Breast epithelium (tissue), 4 donors: ENCODE measurements at regions not wholly inside any gene's neighbourhood (a gene's known extent, or its start where the extent isn't known, plus 50 kb on each side); places are given as distances from the start of the nearest gene placed in this dataset.

ENCODE experiments used
- DNase-seq, 2 donors: peaks; one replicate each; pipeline ENCODE4 v3.0.0-alpha.2; 2019; ENCODE audit warnings: low spot score in 2 of 2
- H3K27ac ChIP-seq, 2 donors: fragments of 200-600 bp; sonication (generic) in 1 of 2; one replicate each; pipeline ENCODE4 v1.5.1; 2016 to 2019; ENCODE audit warnings: mild to moderate bottlenecking in 1 of 2
- H3K27me3 ChIP-seq, 2 donors: fragments of 200-600 bp; sonication (generic) in 1 of 2; one replicate each; pipeline versions ENCODE4 v1.5.1 to v1.6.0; 2017 to 2019; ENCODE audit warnings: control low read depth in 1 of 2, mild to moderate bottlenecking in 1 of 2
- H3K36me3 ChIP-seq: fragments of 200-600 bp; one replicate; pipeline ENCODE4 v1.5.1; 2019
- H3K4me1 ChIP-seq, 2 donors: fragments of 200-600 bp; sonication (generic); one replicate each; pipeline ENCODE4 v1.5.1; 2016 to 2019; ENCODE audit warnings: control low read depth in 1 of 2
- H3K4me3 ChIP-seq, 3 donors: fragments of 200-600 bp; sonication (generic); 1 replicate in 2 of 3; 2 replicates in 1 of 3; pipeline ENCODE4 v1.5.1; 2016 to 2019; ENCODE audit warnings: mild to moderate bottlenecking in 3 of 3, moderate library complexity in 2 of 3
- H3K9me3 ChIP-seq, 2 donors: fragments of 200-600 bp; sonication (generic) in 1 of 2; one replicate each; pipeline ENCODE4 v1.5.1; 2016 to 2019; ENCODE audit warnings: control low read depth in 1 of 2
- CTCF ChIP-seq, 3 donors: fragments of 450-650 bp; IDR thresholded peaks; one replicate each; pipeline ENCODE4 v1.5.1; 2016 to 2017; ENCODE audit warnings: antibody characterized with exemption in 3 of 3, mild to moderate bottlenecking in 3 of 3, moderate library complexity in 3 of 3
- POLR2A ChIP-seq: fragments of 450-650 bp; IDR thresholded peaks from one replicate; pipeline ENCODE4 v1.6.1; 2016; ENCODE audit warnings: antibody characterized with exemption, mild to moderate bottlenecking, moderate library complexity
- POLR2AphosphoS5 ChIP-seq, 3 donors: sonication (generic); formaldehyde crosslinking; IDR thresholded peaks; one replicate each; pipeline ENCODE4 v1.6.1; 2017; ENCODE audit warnings: antibody characterized with exemption in 3 of 3
- intact Hi-C: fragments of 100-400 bp; cut with DNase I; formaldehyde crosslinking; loops from one replicate; pipeline ENCODE4 v1.15.1; 2023; ENCODE audit warnings: low total_unique reads

GRCh38 chr2:204475399-204475798, 69.9 kb upstream of the PARD3B start:
- H3K4me3 ChIP-seq, result no peak overlapping the region
- no peaks in the 10 kb centered on the region for H3K36me3 ChIP-seq
- intact Hi-C loops, result loop anchor here (2.0 kb wide), 1 partner anchor 69 kb away; the partner anchor contains the start of gene PARD3B
- no peaks in the 10 kb centered on the region for H3K4me1 ChIP-seq
- H3K9me3 ChIP-seq, result no peaks in the 10 kb centered on the region
- TF ChIP-seq POLR2A, result no peak
- no peak for TF ChIP-seq POLR2AphosphoS5 (IDR thresholded peaks at IDR 0.05)
- TF ChIP-seq CTCF (IDR thresholded peaks at IDR 0.05), result no peak
- no peak overlapping the region for H3K27ac ChIP-seq
- DNase-seq, result no peak
- H3K27me3 ChIP-seq, result no peaks in the 10 kb centered on the region

- no peak overlapping the region for H3K27ac ChIP-seq
- DNase-seq, result no peak
These were observed 67.8 kb upstream of the PARD3B start for GRCh38 chr2:204477358-204477950.

GRCh38 chr2:204479557-204479956, 65.7 kb upstream of the PARD3B start:
- no peaks in the 10 kb centered on the region for H3K4me1 ChIP-seq
- H3K9me3 ChIP-seq, result no peaks in the 10 kb centered on the region
- H3K36me3 ChIP-seq, result no peaks in the 10 kb centered on the region
- no peak for DNase-seq
- H3K27me3 ChIP-seq, result no peaks in the 10 kb centered on the region
- intact Hi-C loops, result no loop called here
- no peak for TF ChIP-seq POLR2AphosphoS5 (IDR thresholded peaks at IDR 0.05)
- TF ChIP-seq POLR2A, result no peak
- TF ChIP-seq CTCF (IDR thresholded peaks at IDR 0.05), result no peak
- H3K27ac ChIP-seq, result no peak overlapping the region
- H3K4me3 ChIP-seq, result no peak overlapping the region

More at GRCh38 chr2:204477358-204477950, 67.8 kb upstream of the PARD3B start:
- Histone ChIP-seq H3K4me1 (no peaks in the 10 kb centered on the region), H3K9me3 (no peaks in the 10 kb centered on the region), H3K4me3 (no peak overlapping the region), H3K36me3 (no peaks in the 10 kb centered on the region), H3K27me3 (no peaks in the 10 kb centered on the region)
- intact Hi-C loops, result no loop called here
- no peak for TF ChIP-seq POLR2A
- TF ChIP-seq POLR2AphosphoS5 (IDR thresholded peaks at IDR 0.05), result no peak
- TF ChIP-seq CTCF (IDR thresholded peaks at IDR 0.05), result no peak

GRCh38 chr2:204480676-204481075, 64.6 kb upstream of the PARD3B start:
- Histone ChIP-seq H3K4me1 (no peaks in the 10 kb centered on the region), H3K9me3 (no peaks in the 10 kb centered on the region), H3K27me3 (no peaks in the 10 kb centered on the region), H3K36me3 (no peaks in the 10 kb centered on the region), H3K4me3 (no peak overlapping the region), H3K27ac (no peak overlapping the region)
- TF ChIP-seq POLR2A, result no peak
- no peak for TF ChIP-seq POLR2AphosphoS5 (IDR thresholded peaks at IDR 0.05)
- no peak for TF ChIP-seq CTCF (IDR thresholded peaks at IDR 0.05)
- intact Hi-C loops, result no loop called here
- DNase-seq, result no peak

GRCh38 chr2:204483608-204484081, 61.6 kb upstream of the PARD3B start:
- Histone ChIP-seq H3K27me3 (no peaks in the 10 kb centered on the region), H3K4me3 (no peak overlapping the region), H3K27ac (no peak overlapping the region), H3K4me1 (no peaks in the 10 kb centered on the region), H3K36me3 (no peaks in the 10 kb centered on the region), H3K9me3 (no peaks in the 10 kb centered on the region)
- no peak for DNase-seq
- TF ChIP-seq CTCF (IDR thresholded peaks at IDR 0.05) (no peak), POLR2AphosphoS5 (IDR thresholded peaks at IDR 0.05) (no peak), POLR2A (no peak)
- intact Hi-C loops, result no loop called here
